GM12872 (cell line): ENCODE measurements at regions not wholly inside any gene's neighbourhood (a gene's known extent, or its start where the extent isn't known, plus 50 kb on each side); places are given as distances from the start of the nearest gene placed in this dataset.

Source experiments
- TF ChIP-seq, protein P1 (sequence below): IDR thresholded peaks from 3 replicates; pipeline ENCODE4 v1.5.1; 2011; ENCODE audit warnings: low read depth, mild to moderate bottlenecking, low read length, moderate library complexity; ENCODE audit not compliant: insufficient read depth

GRCh38 chr16:79996321-79996720 lies 395.8 kb upstream of the MAF start:
- TF ChIP-seq, protein P1, sequence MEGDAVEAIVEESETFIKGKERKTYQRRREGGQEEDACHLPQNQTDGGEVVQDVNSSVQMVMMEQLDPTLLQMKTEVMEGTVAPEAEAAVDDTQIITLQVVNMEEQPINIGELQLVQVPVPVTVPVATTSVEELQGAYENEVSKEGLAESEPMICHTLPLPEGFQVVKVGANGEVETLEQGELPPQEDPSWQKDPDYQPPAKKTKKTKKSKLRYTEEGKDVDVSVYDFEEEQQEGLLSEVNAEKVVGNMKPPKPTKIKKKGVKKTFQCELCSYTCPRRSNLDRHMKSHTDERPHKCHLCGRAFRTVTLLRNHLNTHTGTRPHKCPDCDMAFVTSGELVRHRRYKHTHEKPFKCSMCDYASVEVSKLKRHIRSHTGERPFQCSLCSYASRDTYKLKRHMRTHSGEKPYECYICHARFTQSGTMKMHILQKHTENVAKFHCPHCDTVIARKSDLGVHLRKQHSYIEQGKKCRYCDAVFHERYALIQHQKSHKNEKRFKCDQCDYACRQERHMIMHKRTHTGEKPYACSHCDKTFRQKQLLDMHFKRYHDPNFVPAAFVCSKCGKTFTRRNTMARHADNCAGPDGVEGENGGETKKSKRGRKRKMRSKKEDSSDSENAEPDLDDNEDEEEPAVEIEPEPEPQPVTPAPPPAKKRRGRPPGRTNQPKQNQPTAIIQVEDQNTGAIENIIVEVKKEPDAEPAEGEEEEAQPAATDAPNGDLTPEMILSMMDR = no peak

GRCh38 chr16:79995315-79995714 lies 394.8 kb upstream of the MAF start:
- TF ChIP-seq, protein P1 = no peak

DNA sequence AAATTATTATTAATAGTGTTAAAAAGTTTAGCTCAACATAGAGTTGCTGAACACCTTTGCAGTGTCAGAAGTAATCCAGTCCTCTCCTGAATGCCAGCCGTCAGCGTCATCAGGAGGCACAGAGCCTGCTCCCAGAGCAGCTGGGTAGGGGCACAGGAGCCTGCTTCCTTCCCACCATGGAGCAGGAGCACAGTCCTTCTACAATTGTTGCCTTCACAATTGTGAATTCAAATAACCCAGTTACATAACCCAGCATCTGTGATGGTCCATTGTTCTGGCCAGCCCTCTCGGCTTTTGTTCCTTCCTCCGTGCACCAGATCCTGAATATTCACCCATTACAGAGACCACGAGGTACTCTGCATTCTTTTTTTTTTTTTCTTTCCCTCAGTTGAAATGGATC lies 393.9 kb upstream of the MAF start:
- TF ChIP-seq, protein P1 = no peak

GRCh38 chr16:79993629-79994209 lies 393.2 kb upstream of the MAF start:
- TF ChIP-seq, protein P1 = no peak

- TF ChIP-seq, protein P1 = no peak
Measured at GRCh38 chr16:79991969-79992368, 391.4 kb upstream of the MAF start.

- TF ChIP-seq, protein P1 = no peak
Measured at GRCh38 chr16:79988721-79989220, 388.2 kb upstream of the MAF start.

- TF ChIP-seq, protein P1 = no peak
Measured at GRCh38 chr16:79988089-79988488, 387.6 kb upstream of the MAF start.

GRCh38 chr16:79986352-79986751 lies 385.8 kb upstream of the MAF start:
- TF ChIP-seq, protein P1 = no peak
